Mesenchymal stem cell (in vitro differentiated cells and primary cell): ENCODE measurements at regions not wholly inside any gene's neighbourhood (a gene's known extent, or its start where the extent isn't known, plus 50 kb on each side); places are given as distances from the start of the nearest gene placed in this dataset.

Experiments
- DNase-seq: peaks from one replicate; pipeline ENCODE4 v3.0.0-alpha.2; 2013
- H2AFZ ChIP-seq: one replicate; pipeline ENCODE4 v1.6.1; 2013; ENCODE audit warnings: low read depth, mild to moderate bottlenecking, control low read depth, inconsistent platforms, low read length, moderate library complexity
- H2AK5ac ChIP-seq: 2 replicates; pipeline ENCODE4 v1.6.1; 2013; ENCODE audit warnings: low read length, moderate library complexity, mild to moderate bottlenecking, inconsistent platforms; ENCODE audit not compliant: severe bottlenecking
- H2BK120ac ChIP-seq: one replicate; pipeline ENCODE4 v1.6.1; 2013; ENCODE audit warnings: low read depth, mild to moderate bottlenecking, inconsistent platforms, low read length, moderate library complexity
- H2BK12ac ChIP-seq, 2 experiments: one replicate each; pipeline ENCODE4 v1.6.1; 2013; ENCODE audit warnings: inconsistent platforms in 2 of 2, low read length in 2 of 2, mild to moderate bottlenecking in 2 of 2, moderate library complexity in 2 of 2, control low read depth in 1 of 2
- H2BK15ac ChIP-seq: one replicate; pipeline ENCODE4 v1.6.1; 2013; ENCODE audit warnings: mild to moderate bottlenecking, low read depth, inconsistent platforms; ENCODE audit not compliant: poor library complexity, severe bottlenecking
- H2BK5ac ChIP-seq: 2 replicates; pipeline ENCODE4 v1.6.1; 2013; ENCODE audit warnings: low read depth, mild to moderate bottlenecking, low read length, control low read depth, inconsistent platforms; ENCODE audit not compliant: poor library complexity, severe bottlenecking
- H3K14ac ChIP-seq, 2 experiments: one replicate each; pipeline ENCODE4 v1.6.1; 2013; ENCODE audit warnings: inconsistent platforms in 2 of 2, low read length in 2 of 2, control low read depth in 1 of 2, mild to moderate bottlenecking in 1 of 2, moderate library complexity in 1 of 2
- H3K18ac ChIP-seq, 2 experiments: one replicate each; pipeline ENCODE4 v1.6.1; 2013; ENCODE audit warnings: inconsistent platforms in 2 of 2, low read length in 2 of 2, control low read depth in 1 of 2, low read depth in 1 of 2, mild to moderate bottlenecking in 1 of 2
- H3K23ac ChIP-seq, 2 experiments: one replicate each; pipeline ENCODE4 v1.6.1; 2013; ENCODE audit warnings: inconsistent platforms in 2 of 2, low read length in 2 of 2, mild to moderate bottlenecking in 2 of 2, moderate library complexity in 2 of 2, control low read depth in 1 of 2
- H3K27ac ChIP-seq: 2 replicates; pipeline ENCODE4 v1.5.1; 2013; ENCODE audit warnings: mild to moderate bottlenecking, moderate library complexity, low read length, control low read depth, inconsistent platforms; ENCODE audit not compliant: poor library complexity, severe bottlenecking
- H3K27me3 ChIP-seq, 2 experiments: 2 replicates each; pipeline versions ENCODE4 v1.6.1 to v1.7.0; 2013; ENCODE audit warnings: low read length in 2 of 2, mild to moderate bottlenecking in 2 of 2, moderate library complexity in 2 of 2, control low read depth in 1 of 2, inconsistent platforms in 1 of 2; ENCODE audit not compliant: control insufficient read depth in 1 of 2, insufficient read depth in 1 of 2
- H3K36me3 ChIP-seq, 2 experiments: 2 replicates each; pipeline versions ENCODE4 v1.6.1 to v1.7.0; 2013; ENCODE audit warnings: low read length in 2 of 2, control low read depth in 1 of 2, inconsistent platforms in 1 of 2, low read depth in 1 of 2, mild to moderate bottlenecking in 1 of 2; ENCODE audit not compliant: insufficient read depth in 2 of 2, control insufficient read depth in 1 of 2
- H3K4ac ChIP-seq, 2 experiments: one replicate each; pipeline ENCODE4 v1.6.1; 2013; ENCODE audit warnings: inconsistent platforms in 2 of 2, low read length in 2 of 2, mild to moderate bottlenecking in 2 of 2, moderate library complexity in 2 of 2, control low read depth in 1 of 2, low read depth in 1 of 2
- H3K4me1 ChIP-seq: 2 replicates; pipeline ENCODE4 v1.6.1; 2013; ENCODE audit warnings: low read depth, low read length, control low read depth; ENCODE audit not compliant: control insufficient read depth, insufficient read depth
- H3K4me2 ChIP-seq: 2 replicates; pipeline ENCODE4 v1.6.1; 2013; ENCODE audit warnings: low read length, mild to moderate bottlenecking, inconsistent platforms; ENCODE audit not compliant: poor library complexity, severe bottlenecking
- H3K4me3 ChIP-seq, 2 experiments: 2 replicates each; pipeline versions ENCODE4 v1.5.1 to v1.7.0; 2013; ENCODE audit warnings: low read length in 2 of 2, mild to moderate bottlenecking in 2 of 2, control low read depth in 1 of 2, low read depth in 1 of 2; ENCODE audit not compliant: insufficient read depth in 1 of 2
- H3K79me1 ChIP-seq: replicated peaks from 2 replicates; pipeline ENCODE4 v1.6.1; 2013; ENCODE audit warnings: mild to moderate bottlenecking, control low read depth, low read length, inconsistent platforms; ENCODE audit not compliant: poor library complexity, severe bottlenecking
- H3K9ac ChIP-seq: 2 replicates; pipeline ENCODE4 v1.7.0; 2013; ENCODE audit warnings: mild to moderate bottlenecking, low read length, moderate library complexity
- H3K9me3 ChIP-seq: 2 replicates; pipeline ENCODE4 v1.7.0; 2013; ENCODE audit warnings: mild to moderate bottlenecking, low read length; ENCODE audit not compliant: control insufficient read depth
- H4K8ac ChIP-seq: one replicate; pipeline ENCODE4 v1.6.1; 2013; ENCODE audit warnings: inconsistent platforms, mild to moderate bottlenecking, low read length, moderate library complexity
- H4K91ac ChIP-seq: one replicate; pipeline ENCODE4 v1.6.1; 2013; ENCODE audit warnings: mild to moderate bottlenecking, low read length, inconsistent platforms
- WGBS: methylation state at CpG from one replicate; pipeline ENCODE4 v1.1.7; 2013; ENCODE audit warnings: mixed read lengths; 5-methylcytosine and 5-hydroxymethylcytosine counted together

DNA sequence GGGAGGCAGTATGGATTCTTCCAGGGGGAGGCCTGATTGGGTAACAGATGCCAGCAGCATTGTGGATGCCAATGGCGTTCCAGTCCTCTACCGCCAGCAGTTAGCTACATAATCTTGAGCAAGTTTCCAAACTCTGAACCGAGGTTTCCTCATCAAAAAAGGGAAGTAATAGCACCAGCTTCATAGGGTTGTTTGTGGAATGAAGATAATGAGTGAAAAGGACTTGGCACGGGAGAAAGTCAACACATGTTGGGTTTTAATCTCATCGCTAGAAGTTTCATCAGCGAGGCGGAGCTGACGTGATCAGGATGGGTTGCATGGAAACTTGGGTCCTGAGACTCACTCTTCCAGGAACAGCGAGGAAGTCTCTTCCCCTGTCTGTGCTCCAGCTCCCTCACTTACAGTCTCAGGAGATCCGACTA, 266.7 kb downstream of the SH3BP4 start:
- Histone ChIP-seq H3K36me3 (no peaks in the 10 kb centered on the region), H3K27me3 (no peaks in the 10 kb centered on the region), H3K4ac (no peak overlapping the region), H3K18ac (no peak overlapping the region), H2BK15ac (no peak overlapping the region), H3K4me2 (no peak overlapping the region), H2BK12ac (no peak overlapping the region), H3K9ac (no peak overlapping the region), H2BK5ac (no peak overlapping the region), H3K23ac (no peak overlapping the region), H3K9me3 (no peaks in the 10 kb centered on the region), H4K8ac (no peak overlapping the region), H3K4me3 (no peak overlapping the region), H3K4me1 (peaks cover 4% of the 10 kb centered on the region), H2BK120ac (no peak overlapping the region), H3K14ac (no peak overlapping the region), H2AK5ac (no peak overlapping the region), H4K91ac (no peak overlapping the region), H2AFZ (no peak overlapping the region), H3K79me1 (no peaks in the 10 kb centered on the region), H3K27ac (no peak overlapping the region)
- no peak for DNase-seq
- WGBS = 97% methylated on average over 10 of the region's 10 CpGs

DNA sequence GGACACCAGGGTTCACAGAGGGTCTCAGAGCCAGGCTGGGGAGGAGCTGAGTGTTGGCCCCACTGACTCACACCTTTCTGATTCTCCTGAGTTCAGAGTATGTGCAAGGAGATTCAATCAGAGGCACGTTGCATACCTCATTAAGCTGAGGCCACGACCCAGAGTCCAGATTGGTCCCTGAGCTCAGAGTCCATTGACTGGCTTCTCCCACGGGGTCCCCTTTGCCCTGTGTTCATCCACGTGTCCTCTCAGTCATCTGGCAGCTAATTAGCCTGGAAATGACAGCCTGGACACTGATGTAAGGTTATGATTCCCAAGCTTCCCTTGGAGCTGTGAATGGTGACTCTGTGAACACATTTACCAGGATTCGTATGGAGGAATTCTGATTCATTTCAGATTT, 267.2 kb downstream of the SH3BP4 start:
- no peak overlapping the region for H2AK5ac ChIP-seq
- H3K9ac ChIP-seq = no peak overlapping the region
- H2BK15ac ChIP-seq = no peak overlapping the region
- no peak overlapping the region for H2BK12ac ChIP-seq
- H2AFZ ChIP-seq = no peak overlapping the region
- peaks cover 4% of the 10 kb centered on the region for H3K4me1 ChIP-seq
- H4K8ac ChIP-seq = no peak overlapping the region
- H3K4me3 ChIP-seq = no peak overlapping the region
- no peak overlapping the region for H3K4me2 ChIP-seq
- H3K36me3 ChIP-seq = no peaks in the 10 kb centered on the region
- peaks cover 3% of the 10 kb centered on the region for H3K9me3 ChIP-seq
- no peak overlapping the region for H4K91ac ChIP-seq
- no peak overlapping the region for H3K27ac ChIP-seq
- H3K27me3 ChIP-seq = no peaks in the 10 kb centered on the region
- H2BK120ac ChIP-seq = no peak overlapping the region
- no peaks in the 10 kb centered on the region for H3K79me1 ChIP-seq
- H3K23ac ChIP-seq = no peak overlapping the region
- WGBS = 57% methylated on average over 4 of the region's 5 CpGs
- no peak overlapping the region for H3K14ac ChIP-seq
- H2BK5ac ChIP-seq = no peak overlapping the region
- no peak overlapping the region for H3K4ac ChIP-seq
- no peak overlapping the region for H3K18ac ChIP-seq
- DNase-seq = no peak

DNA sequence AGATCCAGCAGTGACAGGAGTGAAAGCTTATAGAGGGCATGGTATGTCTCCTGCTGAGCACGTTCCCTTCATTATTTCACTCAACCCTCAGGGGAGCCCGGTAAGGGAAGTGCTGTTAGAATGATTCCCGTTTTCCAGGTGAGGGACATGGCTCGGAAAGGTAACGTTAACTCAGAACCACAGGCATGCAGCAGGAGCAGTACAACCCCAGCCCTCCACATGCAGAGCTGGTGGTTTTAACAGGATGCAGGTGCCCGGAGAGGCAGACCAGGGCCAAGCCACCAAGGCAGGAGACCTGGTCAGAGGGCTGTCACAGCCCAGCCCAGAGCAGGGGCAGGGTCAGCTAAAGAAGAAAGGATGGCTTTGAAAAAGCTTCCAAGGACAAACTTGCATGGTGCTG, 268.5 kb downstream of the SH3BP4 start:
- peak overlapping the region in 1 of 2 experiments; percentile 8 for H3K18ac ChIP-seq
- H2BK15ac ChIP-seq = no peak overlapping the region
- H3K9ac ChIP-seq = no peak overlapping the region
- H2AFZ ChIP-seq = no peak overlapping the region
- H3K36me3 ChIP-seq = no peaks in the 10 kb centered on the region
- H3K27me3 ChIP-seq = peaks cover 0 to 5% of the 10 kb centered on the region in 2 experiments
- H4K8ac ChIP-seq = no peak overlapping the region
- no peak overlapping the region for H2BK5ac ChIP-seq
- peaks cover 5% of the 10 kb centered on the region for H3K9me3 ChIP-seq
- no peak overlapping the region for H2BK120ac ChIP-seq
- no peaks in the 10 kb centered on the region for H3K79me1 ChIP-seq
- no peak overlapping the region for H3K23ac ChIP-seq
- no peak overlapping the region for H3K4me2 ChIP-seq
- no peak overlapping the region for H3K4ac ChIP-seq
- peaks cover 4% of the 10 kb centered on the region for H3K4me1 ChIP-seq
- no peak overlapping the region for H2BK12ac ChIP-seq
- 86% methylated on average over 6 of the region's 6 CpGs for WGBS
- H3K14ac ChIP-seq = no peak overlapping the region
- no peak for DNase-seq
- H2AK5ac ChIP-seq = no peak overlapping the region
- H4K91ac ChIP-seq = no peak overlapping the region
- H3K4me3 ChIP-seq = no peak overlapping the region
- H3K27ac ChIP-seq = no peak overlapping the region

DNA sequence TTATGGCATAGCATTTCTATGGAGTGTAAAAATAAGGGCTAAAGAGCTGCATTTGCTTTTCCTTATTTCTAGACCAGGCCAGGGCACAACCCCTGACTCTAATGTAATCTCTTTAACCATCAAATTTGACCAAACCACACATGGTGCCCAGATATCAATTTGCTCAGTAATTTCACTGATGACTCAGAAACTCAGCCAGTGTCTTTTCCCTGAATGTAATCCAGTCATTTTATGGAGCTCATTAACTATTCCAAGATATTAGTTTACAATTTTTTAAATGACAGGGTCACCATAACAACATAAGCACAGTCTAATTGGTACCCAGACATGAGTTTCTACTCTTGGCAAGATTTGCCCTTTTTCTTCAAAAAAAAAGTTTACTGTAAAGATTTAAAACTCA, 270.8 kb upstream of the AGAP1 start:
- no peak overlapping the region for H2BK15ac ChIP-seq
- H3K23ac ChIP-seq = no peak overlapping the region
- peaks cover 2% of the 10 kb centered on the region for H3K4me1 ChIP-seq
- H3K27me3 ChIP-seq = peaks cover 5 to 6% of the 10 kb centered on the region in 2 experiments
- H2BK5ac ChIP-seq = no peak overlapping the region
- no peak overlapping the region for H3K4me2 ChIP-seq
- peaks cover 5% of the 10 kb centered on the region for H3K9me3 ChIP-seq
- H3K14ac ChIP-seq = no peak overlapping the region
- H4K8ac ChIP-seq = no peak overlapping the region
- no peak overlapping the region for H2AFZ ChIP-seq
- no peak overlapping the region for H2AK5ac ChIP-seq
- H2BK120ac ChIP-seq = no peak overlapping the region
- DNase-seq = no peak
- no peak overlapping the region for H4K91ac ChIP-seq
- no peaks in the 10 kb centered on the region for H3K36me3 ChIP-seq
- H3K79me1 ChIP-seq = no peaks in the 10 kb centered on the region
- no peak overlapping the region for H3K18ac ChIP-seq
- no peak overlapping the region for H3K4ac ChIP-seq
- no peak overlapping the region for H3K27ac ChIP-seq
- no peak overlapping the region for H3K9ac ChIP-seq
- no peak overlapping the region for H2BK12ac ChIP-seq
- H3K4me3 ChIP-seq = no peak overlapping the region
